Lower leg skin (tissue), 4 donors: ENCODE measurements at regions not wholly inside any gene's neighbourhood (a gene's known extent, or its start where the extent isn't known, plus 50 kb on each side); places are given as distances from the start of the nearest gene placed in this dataset.

Source experiments
- DNase-seq, 2 donors: peaks; one replicate each; pipeline ENCODE4 v3.0.0-alpha.2; 2019; ENCODE audit warnings: low spot score in 2 of 2
- H3K4me3 ChIP-seq: fragments of 200-600 bp; sonication (generic); 2 replicates; pipeline ENCODE4 v1.5.1; 2017; ENCODE audit warnings: mild to moderate bottlenecking, low read depth; ENCODE audit not compliant: poor library complexity, severe bottlenecking
- CTCF ChIP-seq, 3 donors: fragments of 450-650 bp; IDR thresholded peaks; one replicate each; pipeline ENCODE4 v1.5.1; 2016; ENCODE audit warnings: antibody characterized with exemption in 3 of 3, mild to moderate bottlenecking in 3 of 3, moderate library complexity in 2 of 3
- POLR2A ChIP-seq, 2 donors: fragments of 450-650 bp; IDR thresholded peaks; one replicate each; pipeline ENCODE4 v1.6.1; 2016 to 2017; ENCODE audit warnings: antibody characterized with exemption in 2 of 2, mild to moderate bottlenecking in 1 of 2, moderate library complexity in 1 of 2
- WGBS, 2 donors: methylation state at CpG; one replicate each; pipeline ENCODE4 v1.1.5; 2018; 5-methylcytosine and 5-hydroxymethylcytosine counted together
- intact Hi-C: fragments of 100-400 bp; cut with DNase I; formaldehyde crosslinking; loops from one replicate; pipeline ENCODE4 v1.15.0; 2023; ENCODE audit warnings: low total_unique reads

GRCh38 chr5:167614294-167615021, 677.0 kb upstream of the WWC1 start:
- DNase-seq = no peak
- H3K4me3 ChIP-seq = no peak overlapping the region
- intact Hi-C loops = no loop called here
- WGBS, 2 donors = 81 to 83% methylated on average over 8 of the region's 8 CpGs
- no peak for TF ChIP-seq POLR2A (IDR thresholded peaks at IDR 0.05)

- no peak for TF ChIP-seq CTCF (IDR thresholded peaks at IDR 0.05)
- no peak for TF ChIP-seq POLR2A (IDR thresholded peaks at IDR 0.05)
- WGBS, 2 donors = 26 to 57% methylated on average over 2 of the region's 2 CpGs
- intact Hi-C loops = no loop called here
These were observed 675.2 kb upstream of the WWC1 start for GRCh38 chr5:167616043-167616890.

GRCh38 chr5:167623354-167623753, 668.1 kb upstream of the WWC1 start:
- 44 to 56% methylated on average over 3 of the region's 3 CpGs for whole genome bisulfite sequencing, 2 donors
- intact Hi-C loops = no loop called here
- DNase-seq = no peak
- TF ChIP-seq POLR2A (IDR thresholded peaks at IDR 0.05) (no peak), CTCF (IDR thresholded peaks at IDR 0.05) (no peak)
- H3K4me3 ChIP-seq = no peak overlapping the region

More at GRCh38 chr5:167616043-167616890, 675.2 kb upstream of the WWC1 start:
- no peak overlapping the region for H3K4me3 ChIP-seq
- DNase-seq = no peak

- TF ChIP-seq POLR2A (IDR thresholded peaks at IDR 0.05) (no peak), CTCF (IDR thresholded peaks at IDR 0.05) (no peak)
- intact Hi-C loops = no loop called here
- H3K4me3 ChIP-seq = no peak overlapping the region
- DNase-seq = no peak
- 76 to 79% methylated on average over 2 of the region's 2 CpGs for WGBS, 2 donors
These were observed 667.4 kb upstream of the WWC1 start for GRCh38 chr5:167624053-167624452.

- 72 to 77% methylated on average over 8 of the region's 8 CpGs for WGBS, 2 donors
- intact Hi-C loops = no loop called here
- DNase-seq = no peak
- H3K4me3 ChIP-seq = no peak overlapping the region
- TF ChIP-seq CTCF (IDR thresholded peaks at IDR 0.05) (no peak), POLR2A (IDR thresholded peaks at IDR 0.05) (no peak)
These were observed 664.9 kb upstream of the WWC1 start for GRCh38 chr5:167626341-167627123.

- intact Hi-C loops = no loop called here
- TF ChIP-seq CTCF (IDR thresholded peaks at IDR 0.05) (no peak), POLR2A (IDR thresholded peaks at IDR 0.05) (no peak)
- WGBS, 2 donors = 62 to 64% methylated on average over 3 of the region's 3 CpGs
- DNase-seq = no peak
- no peak overlapping the region for H3K4me3 ChIP-seq
These were observed 661.8 kb upstream of the WWC1 start for GRCh38 chr5:167629634-167630033.
